GM23338 (cell line): ENCODE measurements at regions not wholly inside any gene's neighbourhood (a gene's known extent, or its start where the extent isn't known, plus 50 kb on each side); places are given as distances from the start of the nearest gene placed in this dataset.
"Not testable (repeated sequence)": the region's sequence is repeated elsewhere in the genome, so short reads cannot be mapped to it uniquely, and the experiment has no call there.

Experiments
- ATAC-seq: fragments of 200-7000 bp; cut with Tn5 transposase; 3 replicates; pipeline ENCODE4 v1.9.1; 2020
- DNase-seq: peaks from one replicate; pipeline ENCODE4 v3.0.0-alpha.2; 2015; ENCODE audit warnings: low spot score
- H2AFZ ChIP-seq: fragments of 200-600 bp; sonication (generic); 2 replicates; pipeline ENCODE4 v1.8.0; 2016; ENCODE audit warnings: antibody characterized with exemption, mild to moderate bottlenecking, moderate library complexity
- H3F3A ChIP-seq: fragments of 200-600 bp; sonication (generic); replicated peaks from 2 replicates; pipeline ENCODE4 v1.8.0; 2017; ENCODE audit warnings: antibody characterized with exemption, mixed run types, low read depth
- H3K27ac ChIP-seq: fragments of 200-600 bp; sonication (generic); 2 replicates; pipeline ENCODE4 v1.6.1; 2016; ENCODE audit warnings: low read depth
- H3K27me3 ChIP-seq: fragments of 200-600 bp; sonication (generic); 2 replicates; pipeline ENCODE4 v1.8.0; 2016; ENCODE audit warnings: mild to moderate bottlenecking, mixed run types, moderate library complexity; ENCODE audit not compliant: insufficient read depth
- H3K36me3 ChIP-seq: fragments of 200-600 bp; sonication (generic); 2 replicates; pipeline ENCODE4 v1.8.0; 2016; ENCODE audit warnings: mild to moderate bottlenecking; ENCODE audit not compliant: insufficient read depth
- H3K4me1 ChIP-seq: fragments of 200-600 bp; sonication (generic); 2 replicates; pipeline ENCODE4 v1.8.0; 2016; ENCODE audit warnings: mild to moderate bottlenecking, moderate library complexity; ENCODE audit not compliant: insufficient read depth
- H3K4me2 ChIP-seq: fragments of 200-600 bp; sonication (generic); 2 replicates; pipeline ENCODE4 v1.7.1; 2017; ENCODE audit warnings: mixed run types
- H3K4me3 ChIP-seq: fragments of 200-600 bp; sonication (generic); 2 replicates; pipeline ENCODE4 v1.6.1; 2016; ENCODE audit warnings: mixed run types
- H3K79me2 ChIP-seq: fragments of 200-600 bp; sonication (generic); replicated peaks from 2 replicates; pipeline ENCODE4 v1.8.0; 2017; ENCODE audit warnings: mild to moderate bottlenecking; ENCODE audit not compliant: insufficient read depth
- H3K9me2 ChIP-seq: fragments of 200-600 bp; sonication (generic); 2 replicates; pipeline ENCODE4 v1.8.0; 2017; ENCODE audit not compliant: insufficient read depth
- H4K20me1 ChIP-seq: fragments of 200-600 bp; sonication (generic); replicated peaks from 2 replicates; pipeline ENCODE4 v1.8.0; 2017; ENCODE audit warnings: mild to moderate bottlenecking; ENCODE audit not compliant: insufficient read depth
- H3K27ac Mint-ChIP-seq: 2 replicates; pipeline ENCODE4 v1.8.0; 2020; ENCODE audit warnings: inconsistent platforms, mild to moderate bottlenecking, moderate library complexity, mixed read lengths
- H3K27me3 Mint-ChIP-seq: 3 replicates; pipeline ENCODE4 v1.8.0; 2022; ENCODE audit warnings: low read depth, mild to moderate bottlenecking, moderate library complexity, mixed read lengths, inconsistent platforms; ENCODE audit not compliant: insufficient read depth, poor library complexity
- H3K36me3 Mint-ChIP-seq: 3 replicates; pipeline ENCODE4 v1.8.0; 2021; ENCODE audit warnings: low read depth, mild to moderate bottlenecking, inconsistent platforms, moderate library complexity, mixed read lengths
- H3K4me1 Mint-ChIP-seq: 3 replicates; pipeline ENCODE4 v1.8.0; 2020; ENCODE audit warnings: mild to moderate bottlenecking, inconsistent platforms, mixed read lengths
- H3K4me3 Mint-ChIP-seq: 3 replicates; pipeline ENCODE4 v1.8.0; 2021; ENCODE audit warnings: moderate library complexity, mild to moderate bottlenecking, inconsistent platforms, mixed read lengths
- H3K9me3 Mint-ChIP-seq: 3 replicates; pipeline ENCODE4 v1.8.0; 2020; ENCODE audit warnings: moderate library complexity, mild to moderate bottlenecking, inconsistent platforms, mixed read lengths
- CTCF ChIP-seq, 2 experiments: fragments of 200-600 bp in 1 of 2; sonication (generic) in 1 of 2; conservative IDR thresholded peaks; 2 replicates each; pipeline versions ENCODE4 v1.5.1 to v1.6.1; 2016 to 2017; ENCODE audit warnings: antibody characterized with exemption in 2 of 2, low read depth in 2 of 2, mild to moderate bottlenecking in 2 of 2, moderate library complexity in 1 of 2
- EZH2 ChIP-seq: fragments of 200-600 bp; sonication (generic); IDR thresholded peaks from one replicate; pipeline ENCODE4 v1.8.0; 2017; ENCODE audit warnings: antibody characterized with exemption, mild to moderate bottlenecking, low read depth; ENCODE audit not compliant: unreplicated experiment
- JUNB ChIP-seq: IDR thresholded peaks from one replicate; pipeline ENCODE4 v1.6.1; 2016; ENCODE audit warnings: antibody characterized with exemption; ENCODE audit not compliant: unreplicated experiment
- NANOG ChIP-seq: IDR thresholded peaks from 2 replicates; pipeline ENCODE4 v1.6.1; 2016; ENCODE audit warnings: antibody characterized with exemption, borderline replicate concordance
- STAT1 ChIP-seq: IDR thresholded peaks from one replicate; pipeline ENCODE4 v1.6.1; 2016; ENCODE audit warnings: antibody characterized with exemption; ENCODE audit not compliant: unreplicated experiment
- ZNF331 ChIP-seq: fragments of 250-450 bp; sonication (Bioruptor Pico); IDR thresholded peaks from 2 replicates; pipeline ENCODE4 v1.5.0; 2020; ENCODE audit warnings: low read depth, mild to moderate bottlenecking, moderate library complexity
- TF ChIP-seq, protein P1 (sequence below): IDR thresholded peaks from 2 replicates; pipeline ENCODE4 v1.6.1; 2016; ENCODE audit warnings: antibody characterized with exemption
- TF ChIP-seq, protein P2 (sequence below): IDR thresholded peaks from one replicate; pipeline ENCODE4 v1.6.1; 2018; ENCODE audit warnings: antibody characterized with exemption; ENCODE audit not compliant: unreplicated experiment

GRCh38 chr3:170688222-170688621 lies 102.3 kb upstream of the SLC7A14 start:
- not testable (repeated sequence) for ATAC-seq, H3K27ac Mint-ChIP-seq, H3K27me3 ChIP-seq, H3K9me3 Mint-ChIP-seq, H3K4me3 Mint-ChIP-seq, H4K20me1 ChIP-seq, H3K4me2 ChIP-seq, H3K27me3 Mint-ChIP-seq, DNase-seq, H3K9me2 ChIP-seq, H2AFZ ChIP-seq, H3K4me3 ChIP-seq, H3K36me3 ChIP-seq, H3K79me2 ChIP-seq, H3K27ac ChIP-seq, H3K4me1 ChIP-seq, H3F3A ChIP-seq
- Mint-ChIP-seq H3K4me1 (peaks cover 22% of the 10 kb centered on the region), H3K36me3 (peaks cover 23% of the 10 kb centered on the region)

DNA sequence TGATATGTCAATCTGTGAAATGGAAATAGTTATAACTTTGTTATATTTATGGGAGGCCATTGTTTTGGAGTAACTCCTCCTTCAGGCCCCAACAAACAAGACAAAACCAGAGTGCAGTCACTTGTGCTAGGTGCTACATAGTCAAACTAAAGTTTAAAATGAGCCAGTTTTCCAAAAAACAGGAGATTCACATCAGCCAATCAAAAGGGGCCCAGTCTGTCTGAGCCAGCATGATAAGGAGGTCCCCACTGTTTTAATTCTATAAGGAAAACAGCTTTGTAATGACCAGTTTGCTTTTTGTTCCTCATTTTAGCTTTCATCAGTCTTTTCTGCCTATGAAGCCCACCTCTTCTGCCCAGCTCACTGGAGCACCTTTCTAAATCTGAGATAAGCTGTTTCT lies 94.7 kb upstream of the SLC7A14 start:
- Histone ChIP-seq H3K79me2 (no peaks in the 10 kb centered on the region), H2AFZ (no peak overlapping the region), H3K36me3 (no peaks in the 10 kb centered on the region), H3K9me2 (no peaks in the 10 kb centered on the region), H4K20me1 (no peaks in the 10 kb centered on the region), H3K4me2 (no peak overlapping the region), H3K27ac (no peak overlapping the region), H3K27me3 (no peaks in the 10 kb centered on the region), H3K4me1 (peaks cover 3% of the 10 kb centered on the region; the same call in 1 of the 2 replicates), H3F3A (no peaks in the 10 kb centered on the region), H3K4me3 (no peak overlapping the region)
- peaks cover 27% of the 10 kb centered on the region for H3K9me3 Mint-ChIP-seq
- no peak for TF ChIP-seq ZNF331
- TF ChIP-seq CTCF (conservative IDR thresholded peaks at IDR 0.05; ENCODE audit: low read depth in 2 of 2) = no peak
- TF ChIP-seq, protein P1, sequence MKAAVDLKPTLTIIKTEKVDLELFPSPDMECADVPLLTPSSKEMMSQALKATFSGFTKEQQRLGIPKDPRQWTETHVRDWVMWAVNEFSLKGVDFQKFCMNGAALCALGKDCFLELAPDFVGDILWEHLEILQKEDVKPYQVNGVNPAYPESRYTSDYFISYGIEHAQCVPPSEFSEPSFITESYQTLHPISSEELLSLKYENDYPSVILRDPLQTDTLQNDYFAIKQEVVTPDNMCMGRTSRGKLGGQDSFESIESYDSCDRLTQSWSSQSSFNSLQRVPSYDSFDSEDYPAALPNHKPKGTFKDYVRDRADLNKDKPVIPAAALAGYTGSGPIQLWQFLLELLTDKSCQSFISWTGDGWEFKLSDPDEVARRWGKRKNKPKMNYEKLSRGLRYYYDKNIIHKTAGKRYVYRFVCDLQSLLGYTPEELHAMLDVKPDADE = no peak
- no peak for TF ChIP-seq NANOG
- no peak for TF ChIP-seq JUNB
- TF ChIP-seq, protein P2, sequence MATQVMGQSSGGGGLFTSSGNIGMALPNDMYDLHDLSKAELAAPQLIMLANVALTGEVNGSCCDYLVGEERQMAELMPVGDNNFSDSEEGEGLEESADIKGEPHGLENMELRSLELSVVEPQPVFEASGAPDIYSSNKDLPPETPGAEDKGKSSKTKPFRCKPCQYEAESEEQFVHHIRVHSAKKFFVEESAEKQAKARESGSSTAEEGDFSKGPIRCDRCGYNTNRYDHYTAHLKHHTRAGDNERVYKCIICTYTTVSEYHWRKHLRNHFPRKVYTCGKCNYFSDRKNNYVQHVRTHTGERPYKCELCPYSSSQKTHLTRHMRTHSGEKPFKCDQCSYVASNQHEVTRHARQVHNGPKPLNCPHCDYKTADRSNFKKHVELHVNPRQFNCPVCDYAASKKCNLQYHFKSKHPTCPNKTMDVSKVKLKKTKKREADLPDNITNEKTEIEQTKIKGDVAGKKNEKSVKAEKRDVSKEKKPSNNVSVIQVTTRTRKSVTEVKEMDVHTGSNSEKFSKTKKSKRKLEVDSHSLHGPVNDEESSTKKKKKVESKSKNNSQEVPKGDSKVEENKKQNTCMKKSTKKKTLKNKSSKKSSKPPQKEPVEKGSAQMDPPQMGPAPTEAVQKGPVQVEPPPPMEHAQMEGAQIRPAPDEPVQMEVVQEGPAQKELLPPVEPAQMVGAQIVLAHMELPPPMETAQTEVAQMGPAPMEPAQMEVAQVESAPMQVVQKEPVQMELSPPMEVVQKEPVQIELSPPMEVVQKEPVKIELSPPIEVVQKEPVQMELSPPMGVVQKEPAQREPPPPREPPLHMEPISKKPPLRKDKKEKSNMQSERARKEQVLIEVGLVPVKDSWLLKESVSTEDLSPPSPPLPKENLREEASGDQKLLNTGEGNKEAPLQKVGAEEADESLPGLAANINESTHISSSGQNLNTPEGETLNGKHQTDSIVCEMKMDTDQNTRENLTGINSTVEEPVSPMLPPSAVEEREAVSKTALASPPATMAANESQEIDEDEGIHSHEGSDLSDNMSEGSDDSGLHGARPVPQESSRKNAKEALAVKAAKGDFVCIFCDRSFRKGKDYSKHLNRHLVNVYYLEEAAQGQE = no peak
- no peak for TF ChIP-seq STAT1
- TF ChIP-seq EZH2 = no peak
- peaks cover 23% of the 10 kb centered on the region for H3K36me3 Mint-ChIP-seq
- ATAC-seq (no peak), DNase-seq (no peak)
- peaks cover 3% of the 10 kb centered on the region for H3K27me3 Mint-ChIP-seq
- H3K4me1 Mint-ChIP-seq = no peaks in the 10 kb centered on the region
- no peak overlapping the region for H3K4me3 Mint-ChIP-seq
- H3K27ac Mint-ChIP-seq = no peak overlapping the region
